Hepatocyte (in vitro differentiated cells): ENCODE measurements at regions not wholly inside any gene's neighbourhood (a gene's known extent, or its start where the extent isn't known, plus 50 kb on each side); places are given as distances from the start of the nearest gene placed in this dataset.

ENCODE experiments used
- CTCF ChIP-seq: fragments of 200-600 bp; sonication (generic); IDR thresholded peaks from 2 replicates; pipeline ENCODE4 v1.5.1; 2016; ENCODE audit warnings: antibody characterized with exemption, mild to moderate bottlenecking; ENCODE audit not compliant: poor library complexity
- EZH2 ChIP-seq: fragments of 200-600 bp; sonication (generic); IDR thresholded peaks from 2 replicates; pipeline ENCODE4 v1.6.1; 2016; ENCODE audit warnings: antibody characterized with exemption, mild to moderate bottlenecking, borderline replicate concordance

DNA sequence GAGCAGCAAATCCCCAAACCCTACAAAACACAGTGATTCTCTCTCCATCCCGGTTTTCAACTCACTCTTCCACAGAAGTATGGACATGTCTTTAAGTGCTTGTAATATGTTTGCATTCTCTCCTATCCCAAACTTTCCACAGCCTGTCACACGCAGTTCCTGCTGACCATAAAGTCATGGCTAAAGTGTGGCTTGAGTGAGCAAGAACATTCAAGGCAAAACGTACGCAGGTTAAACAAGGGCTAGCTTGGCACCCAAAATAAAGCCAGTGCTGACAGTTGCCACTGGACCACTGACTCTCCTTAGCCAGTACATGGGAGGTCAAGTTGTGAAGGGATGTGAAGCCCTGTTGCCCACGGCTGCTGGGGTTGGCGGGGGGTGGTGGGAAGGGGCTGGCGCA lies 211.1 kb upstream of the IRX1 start:
- TF ChIP-seq CTCF (no peak), EZH2 (no peak)
